ENCODE measurements at regions not wholly inside any gene's neighbourhood (a gene's known extent, or its start where the extent isn't known, plus 50 kb on each side); places are given as distances from the start of the nearest gene placed in this dataset.

DNA sequence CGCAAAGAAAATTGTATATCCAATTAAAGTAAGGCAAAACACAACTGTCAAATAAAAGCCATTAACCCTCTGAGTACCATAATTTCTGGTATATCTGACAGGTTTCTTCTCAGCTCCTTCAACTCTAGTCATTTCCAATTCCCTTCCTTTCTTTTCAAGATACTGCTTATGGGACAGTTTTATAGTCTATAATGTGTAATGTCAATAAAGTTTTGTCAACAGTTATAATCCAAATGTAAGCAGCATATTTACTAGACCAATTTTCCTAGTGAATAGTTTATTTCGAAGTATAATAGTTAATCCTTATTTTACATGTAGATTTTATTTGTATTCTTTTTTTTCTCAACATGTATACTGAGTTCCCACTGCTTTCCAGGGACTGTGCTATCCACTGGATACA is 1081.8 kb downstream of the EPHA7 start:
- TF ChIP-seq, protein P1, sequence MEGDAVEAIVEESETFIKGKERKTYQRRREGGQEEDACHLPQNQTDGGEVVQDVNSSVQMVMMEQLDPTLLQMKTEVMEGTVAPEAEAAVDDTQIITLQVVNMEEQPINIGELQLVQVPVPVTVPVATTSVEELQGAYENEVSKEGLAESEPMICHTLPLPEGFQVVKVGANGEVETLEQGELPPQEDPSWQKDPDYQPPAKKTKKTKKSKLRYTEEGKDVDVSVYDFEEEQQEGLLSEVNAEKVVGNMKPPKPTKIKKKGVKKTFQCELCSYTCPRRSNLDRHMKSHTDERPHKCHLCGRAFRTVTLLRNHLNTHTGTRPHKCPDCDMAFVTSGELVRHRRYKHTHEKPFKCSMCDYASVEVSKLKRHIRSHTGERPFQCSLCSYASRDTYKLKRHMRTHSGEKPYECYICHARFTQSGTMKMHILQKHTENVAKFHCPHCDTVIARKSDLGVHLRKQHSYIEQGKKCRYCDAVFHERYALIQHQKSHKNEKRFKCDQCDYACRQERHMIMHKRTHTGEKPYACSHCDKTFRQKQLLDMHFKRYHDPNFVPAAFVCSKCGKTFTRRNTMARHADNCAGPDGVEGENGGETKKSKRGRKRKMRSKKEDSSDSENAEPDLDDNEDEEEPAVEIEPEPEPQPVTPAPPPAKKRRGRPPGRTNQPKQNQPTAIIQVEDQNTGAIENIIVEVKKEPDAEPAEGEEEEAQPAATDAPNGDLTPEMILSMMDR (IDR thresholded peaks at IDR 0.05): no peak
- no peak for TF ChIP-seq POLR2AphosphoS5 (IDR thresholded peaks at IDR 0.05)

All from upper lobe of left lung (tissue), 4 donors.